ENCODE measurements at regions not wholly inside any gene's neighbourhood (a gene's known extent, or its start where the extent isn't known, plus 50 kb on each side); places are given as distances from the start of the nearest gene placed in this dataset.

DNA sequence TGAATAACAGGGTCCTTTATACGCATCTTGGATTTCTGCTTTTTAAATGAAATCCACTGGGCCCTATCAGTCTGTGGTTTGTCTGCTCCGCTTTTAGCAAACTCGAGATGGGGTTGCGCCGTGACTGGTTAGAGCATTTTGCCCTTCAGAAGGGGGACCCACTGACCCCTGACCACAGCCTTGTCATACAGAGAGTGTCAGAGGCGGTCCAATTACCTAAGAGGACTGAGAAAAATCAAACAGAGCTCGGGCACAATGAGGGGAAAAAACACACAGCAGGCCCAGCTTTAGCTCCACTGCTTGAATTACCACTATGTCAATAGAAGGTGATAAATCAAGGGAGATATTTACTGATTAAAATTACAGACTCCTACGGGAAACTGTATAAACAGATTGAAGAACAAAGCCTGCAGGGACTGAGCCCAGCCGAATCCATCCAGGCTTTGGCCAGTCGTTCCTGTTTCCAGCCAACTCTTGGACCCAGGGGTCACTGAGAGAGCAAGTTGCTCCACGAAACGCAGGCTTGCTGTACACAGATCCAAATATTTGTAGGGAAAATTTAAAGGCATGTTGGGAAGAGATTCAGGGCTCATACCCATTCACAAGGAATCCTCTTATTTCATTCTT, 131.9 kb upstream of the ZFHX3 start:
- no peak for TF ChIP-seq POLR2AphosphoS5 (IDR thresholded peaks at IDR 0.05; ENCODE audit: low read depth)
- TF ChIP-seq, protein P1, sequence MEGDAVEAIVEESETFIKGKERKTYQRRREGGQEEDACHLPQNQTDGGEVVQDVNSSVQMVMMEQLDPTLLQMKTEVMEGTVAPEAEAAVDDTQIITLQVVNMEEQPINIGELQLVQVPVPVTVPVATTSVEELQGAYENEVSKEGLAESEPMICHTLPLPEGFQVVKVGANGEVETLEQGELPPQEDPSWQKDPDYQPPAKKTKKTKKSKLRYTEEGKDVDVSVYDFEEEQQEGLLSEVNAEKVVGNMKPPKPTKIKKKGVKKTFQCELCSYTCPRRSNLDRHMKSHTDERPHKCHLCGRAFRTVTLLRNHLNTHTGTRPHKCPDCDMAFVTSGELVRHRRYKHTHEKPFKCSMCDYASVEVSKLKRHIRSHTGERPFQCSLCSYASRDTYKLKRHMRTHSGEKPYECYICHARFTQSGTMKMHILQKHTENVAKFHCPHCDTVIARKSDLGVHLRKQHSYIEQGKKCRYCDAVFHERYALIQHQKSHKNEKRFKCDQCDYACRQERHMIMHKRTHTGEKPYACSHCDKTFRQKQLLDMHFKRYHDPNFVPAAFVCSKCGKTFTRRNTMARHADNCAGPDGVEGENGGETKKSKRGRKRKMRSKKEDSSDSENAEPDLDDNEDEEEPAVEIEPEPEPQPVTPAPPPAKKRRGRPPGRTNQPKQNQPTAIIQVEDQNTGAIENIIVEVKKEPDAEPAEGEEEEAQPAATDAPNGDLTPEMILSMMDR (conservative IDR thresholded peaks at IDR 0.05; ENCODE audit: low read depth in 2 of 2) = no peak
- TF ChIP-seq EZH2phosphoT487 (IDR thresholded peaks at IDR 0.05; ENCODE audit: unreplicated experiment) = no peak
- no peak for TF ChIP-seq EZH2 (IDR thresholded peaks at IDR 0.05; ENCODE audit: low read depth, unreplicated experiment)
- no peak for TF ChIP-seq CREB1 (CRISPR knock-in tag; IDR thresholded peaks at IDR 0.05; ENCODE audit: low read depth)
- TF ChIP-seq, protein P2, sequence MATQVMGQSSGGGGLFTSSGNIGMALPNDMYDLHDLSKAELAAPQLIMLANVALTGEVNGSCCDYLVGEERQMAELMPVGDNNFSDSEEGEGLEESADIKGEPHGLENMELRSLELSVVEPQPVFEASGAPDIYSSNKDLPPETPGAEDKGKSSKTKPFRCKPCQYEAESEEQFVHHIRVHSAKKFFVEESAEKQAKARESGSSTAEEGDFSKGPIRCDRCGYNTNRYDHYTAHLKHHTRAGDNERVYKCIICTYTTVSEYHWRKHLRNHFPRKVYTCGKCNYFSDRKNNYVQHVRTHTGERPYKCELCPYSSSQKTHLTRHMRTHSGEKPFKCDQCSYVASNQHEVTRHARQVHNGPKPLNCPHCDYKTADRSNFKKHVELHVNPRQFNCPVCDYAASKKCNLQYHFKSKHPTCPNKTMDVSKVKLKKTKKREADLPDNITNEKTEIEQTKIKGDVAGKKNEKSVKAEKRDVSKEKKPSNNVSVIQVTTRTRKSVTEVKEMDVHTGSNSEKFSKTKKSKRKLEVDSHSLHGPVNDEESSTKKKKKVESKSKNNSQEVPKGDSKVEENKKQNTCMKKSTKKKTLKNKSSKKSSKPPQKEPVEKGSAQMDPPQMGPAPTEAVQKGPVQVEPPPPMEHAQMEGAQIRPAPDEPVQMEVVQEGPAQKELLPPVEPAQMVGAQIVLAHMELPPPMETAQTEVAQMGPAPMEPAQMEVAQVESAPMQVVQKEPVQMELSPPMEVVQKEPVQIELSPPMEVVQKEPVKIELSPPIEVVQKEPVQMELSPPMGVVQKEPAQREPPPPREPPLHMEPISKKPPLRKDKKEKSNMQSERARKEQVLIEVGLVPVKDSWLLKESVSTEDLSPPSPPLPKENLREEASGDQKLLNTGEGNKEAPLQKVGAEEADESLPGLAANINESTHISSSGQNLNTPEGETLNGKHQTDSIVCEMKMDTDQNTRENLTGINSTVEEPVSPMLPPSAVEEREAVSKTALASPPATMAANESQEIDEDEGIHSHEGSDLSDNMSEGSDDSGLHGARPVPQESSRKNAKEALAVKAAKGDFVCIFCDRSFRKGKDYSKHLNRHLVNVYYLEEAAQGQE (IDR thresholded peaks at IDR 0.05; ENCODE audit: unreplicated experiment) = no peak
- TF ChIP-seq, protein P3, sequence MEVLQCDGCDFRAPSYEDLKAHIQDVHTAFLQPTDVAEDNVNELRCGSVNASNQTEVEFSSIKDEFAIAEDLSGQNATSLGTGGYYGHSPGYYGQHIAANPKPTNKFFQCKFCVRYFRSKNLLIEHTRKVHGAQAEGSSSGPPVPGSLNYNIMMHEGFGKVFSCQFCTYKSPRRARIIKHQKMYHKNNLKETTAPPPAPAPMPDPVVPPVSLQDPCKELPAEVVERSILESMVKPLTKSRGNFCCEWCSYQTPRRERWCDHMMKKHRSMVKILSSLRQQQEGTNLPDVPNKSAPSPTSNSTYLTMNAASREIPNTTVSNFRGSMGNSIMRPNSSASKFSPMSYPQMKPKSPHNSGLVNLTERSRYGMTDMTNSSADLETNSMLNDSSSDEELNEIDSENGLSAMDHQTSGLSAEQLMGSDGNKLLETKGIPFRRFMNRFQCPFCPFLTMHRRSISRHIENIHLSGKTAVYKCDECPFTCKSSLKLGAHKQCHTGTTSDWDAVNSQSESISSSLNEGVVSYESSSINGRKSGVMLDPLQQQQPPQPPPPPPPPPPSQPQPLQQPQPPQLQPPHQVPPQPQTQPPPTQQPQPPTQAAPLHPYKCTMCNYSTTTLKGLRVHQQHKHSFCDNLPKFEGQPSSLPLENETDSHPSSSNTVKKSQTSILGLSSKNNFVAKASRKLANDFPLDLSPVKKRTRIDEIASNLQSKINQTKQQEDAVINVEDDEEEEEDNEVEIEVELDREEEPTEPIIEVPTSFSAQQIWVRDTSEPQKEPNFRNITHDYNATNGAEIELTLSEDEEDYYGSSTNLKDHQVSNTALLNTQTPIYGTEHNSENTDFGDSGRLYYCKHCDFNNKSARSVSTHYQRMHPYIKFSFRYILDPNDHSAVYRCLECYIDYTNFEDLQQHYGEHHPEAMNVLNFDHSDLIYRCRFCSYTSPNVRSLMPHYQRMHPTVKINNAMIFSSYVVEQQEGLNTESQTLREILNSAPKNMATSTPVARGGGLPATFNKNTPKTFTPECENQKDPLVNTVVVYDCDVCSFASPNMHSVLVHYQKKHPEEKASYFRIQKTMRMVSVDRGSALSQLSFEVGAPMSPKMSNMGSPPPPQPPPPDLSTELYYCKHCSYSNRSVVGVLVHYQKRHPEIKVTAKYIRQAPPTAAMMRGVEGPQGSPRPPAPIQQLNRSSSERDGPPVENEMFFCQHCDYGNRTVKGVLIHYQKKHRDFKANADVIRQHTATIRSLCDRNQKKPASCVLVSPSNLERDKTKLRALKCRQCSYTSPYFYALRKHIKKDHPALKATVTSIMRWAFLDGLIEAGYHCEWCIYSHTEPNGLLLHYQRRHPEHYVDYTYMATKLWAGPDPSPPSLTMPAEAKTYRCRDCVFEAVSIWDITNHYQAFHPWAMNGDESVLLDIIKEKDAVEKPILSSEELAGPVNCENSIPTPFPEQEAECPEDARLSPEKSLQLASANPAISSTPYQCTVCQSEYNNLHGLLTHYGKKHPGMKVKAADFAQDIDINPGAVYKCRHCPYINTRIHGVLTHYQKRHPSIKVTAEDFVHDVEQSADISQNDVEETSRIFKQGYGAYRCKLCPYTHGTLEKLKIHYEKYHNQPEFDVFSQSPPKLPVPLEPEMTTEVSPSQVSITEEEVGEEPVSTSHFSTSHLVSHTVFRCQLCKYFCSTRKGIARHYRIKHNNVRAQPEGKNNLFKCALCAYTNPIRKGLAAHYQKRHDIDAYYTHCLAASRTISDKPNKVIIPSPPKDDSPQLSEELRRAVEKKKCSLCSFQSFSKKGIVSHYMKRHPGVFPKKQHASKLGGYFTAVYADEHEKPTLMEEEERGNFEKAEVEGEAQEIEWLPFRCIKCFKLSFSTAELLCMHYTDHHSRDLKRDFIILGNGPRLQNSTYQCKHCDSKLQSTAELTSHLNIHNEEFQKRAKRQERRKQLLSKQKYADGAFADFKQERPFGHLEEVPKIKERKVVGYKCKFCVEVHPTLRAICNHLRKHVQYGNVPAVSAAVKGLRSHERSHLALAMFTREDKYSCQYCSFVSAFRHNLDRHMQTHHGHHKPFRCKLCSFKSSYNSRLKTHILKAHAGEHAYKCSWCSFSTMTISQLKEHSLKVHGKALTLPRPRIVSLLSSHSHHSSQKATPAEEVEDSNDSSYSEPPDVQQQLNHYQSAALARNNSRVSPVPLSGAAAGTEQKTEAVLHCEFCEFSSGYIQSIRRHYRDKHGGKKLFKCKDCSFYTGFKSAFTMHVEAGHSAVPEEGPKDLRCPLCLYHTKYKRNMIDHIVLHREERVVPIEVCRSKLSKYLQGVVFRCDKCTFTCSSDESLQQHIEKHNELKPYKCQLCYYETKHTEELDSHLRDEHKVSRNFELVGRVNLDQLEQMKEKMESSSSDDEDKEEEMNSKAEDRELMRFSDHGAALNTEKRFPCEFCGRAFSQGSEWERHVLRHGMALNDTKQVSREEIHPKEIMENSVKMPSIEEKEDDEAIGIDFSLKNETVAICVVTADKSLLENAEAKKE (CRISPR knock-in tag; IDR thresholded peaks at IDR 0.05) = no peak
- no peak for TF ChIP-seq JUNB (IDR thresholded peaks at IDR 0.05; ENCODE audit: unreplicated experiment)
- TF ChIP-seq, protein P4, sequence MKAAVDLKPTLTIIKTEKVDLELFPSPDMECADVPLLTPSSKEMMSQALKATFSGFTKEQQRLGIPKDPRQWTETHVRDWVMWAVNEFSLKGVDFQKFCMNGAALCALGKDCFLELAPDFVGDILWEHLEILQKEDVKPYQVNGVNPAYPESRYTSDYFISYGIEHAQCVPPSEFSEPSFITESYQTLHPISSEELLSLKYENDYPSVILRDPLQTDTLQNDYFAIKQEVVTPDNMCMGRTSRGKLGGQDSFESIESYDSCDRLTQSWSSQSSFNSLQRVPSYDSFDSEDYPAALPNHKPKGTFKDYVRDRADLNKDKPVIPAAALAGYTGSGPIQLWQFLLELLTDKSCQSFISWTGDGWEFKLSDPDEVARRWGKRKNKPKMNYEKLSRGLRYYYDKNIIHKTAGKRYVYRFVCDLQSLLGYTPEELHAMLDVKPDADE (IDR thresholded peaks at IDR 0.05) = no peak
- no peak for TF ChIP-seq ZNF114 (CRISPR knock-in tag; IDR thresholded peaks at IDR 0.05)
- no peak for TF ChIP-seq STAT1 (IDR thresholded peaks at IDR 0.05; ENCODE audit: unreplicated experiment)
- TF ChIP-seq ZNF331 (CRISPR knock-in tag; IDR thresholded peaks at IDR 0.05; ENCODE audit: low read depth) = no peak
- no peak for TF ChIP-seq NANOG (IDR thresholded peaks at IDR 0.05; ENCODE audit: borderline replicate concordance)
